ENCODE measurements at regions not wholly inside any gene's neighbourhood (a gene's known extent, or its start where the extent isn't known, plus 50 kb on each side); places are given as distances from the start of the nearest gene placed in this dataset.

- DNase-seq (ENCODE audit: low read depth): no peak
- H3K4me3 ChIP-seq (ENCODE audit: low read length): no peak overlapping the region
- TF ChIP-seq CTCF (conservative IDR thresholded peaks at IDR 0.05; ENCODE audit: low read length): no peak
Measured at GRCh38 chr7:54701982-54702381, 57.0 kb downstream of the SEC61G start.

GRCh38 chr7:54699715-54700114 is 59.3 kb downstream of the SEC61G start:
- no peak overlapping the region for H3K4me3 ChIP-seq (ENCODE audit: low read length)
- no peak for TF ChIP-seq CTCF (conservative IDR thresholded peaks at IDR 0.05; ENCODE audit: low read length)
- no peak for DNase-seq (ENCODE audit: low read depth)

GRCh38 chr7:54697659-54698186 is 61.3 kb downstream of the SEC61G start:
- no peak for TF ChIP-seq CTCF (conservative IDR thresholded peaks at IDR 0.05; ENCODE audit: low read length)
- no peak overlapping the region for H3K4me3 ChIP-seq (ENCODE audit: low read length)

GRCh38 chr7:54690892-54691291 is 68.1 kb downstream of the SEC61G start:
- no peak for TF ChIP-seq CTCF (conservative IDR thresholded peaks at IDR 0.05; ENCODE audit: low read length)
- H3K4me3 ChIP-seq (ENCODE audit: low read length): no peak overlapping the region
- DNase-seq (ENCODE audit: low read depth): no peak

More at GRCh38 chr7:54697659-54698186, 61.3 kb downstream of the SEC61G start:
- DNase-seq (ENCODE audit: low read depth): no peak

GRCh38 chr7:54690050-54690443 is 69.0 kb downstream of the SEC61G start:
- TF ChIP-seq CTCF (conservative IDR thresholded peaks at IDR 0.05; ENCODE audit: low read length): no peak
- no peak overlapping the region for H3K4me3 ChIP-seq (ENCODE audit: low read length)
- DNase-seq (ENCODE audit: low read depth): no peak

GRCh38 chr7:54689394-54690049 is 69.5 kb downstream of the SEC61G start:
- no peak overlapping the region for H3K4me3 ChIP-seq (ENCODE audit: low read length)
- no peak for TF ChIP-seq CTCF (conservative IDR thresholded peaks at IDR 0.05; ENCODE audit: low read length)
- DNase-seq (ENCODE audit: low read depth): no peak

- no peak overlapping the region for H3K4me3 ChIP-seq (ENCODE audit: low read length)
Measured at GRCh38 chr7:54687462-54688212, 71.4 kb downstream of the SEC61G start.

More at GRCh38 chr7:54687462-54688212, 71.4 kb downstream of the SEC61G start:
- DNase-seq (ENCODE audit: low read depth): no peak
- TF ChIP-seq CTCF (conservative IDR thresholded peaks at IDR 0.05; ENCODE audit: low read length): no peak
